GM21717 (cell line): ENCODE measurements at regions not wholly inside any gene's neighbourhood (a gene's known extent, or its start where the extent isn't known, plus 50 kb on each side); places are given as distances from the start of the nearest gene placed in this dataset.

Experiments
- ATAC-seq: cut with Tn5 transposase; IDR thresholded peaks from one replicate; pipeline ENCODE4 v1.9.1; 2021; ENCODE audit warnings: mild to moderate bottlenecking, moderate library complexity; ENCODE audit not compliant: unreplicated experiment

- no peak for ATAC-seq
These were observed 1284.1 kb upstream of the AUTS2 start for GRCh38 chr7:68314208-68314607.

- ATAC-seq = no peak
These were observed 1280.8 kb upstream of the AUTS2 start for GRCh38 chr7:68317476-68317875.

DNA sequence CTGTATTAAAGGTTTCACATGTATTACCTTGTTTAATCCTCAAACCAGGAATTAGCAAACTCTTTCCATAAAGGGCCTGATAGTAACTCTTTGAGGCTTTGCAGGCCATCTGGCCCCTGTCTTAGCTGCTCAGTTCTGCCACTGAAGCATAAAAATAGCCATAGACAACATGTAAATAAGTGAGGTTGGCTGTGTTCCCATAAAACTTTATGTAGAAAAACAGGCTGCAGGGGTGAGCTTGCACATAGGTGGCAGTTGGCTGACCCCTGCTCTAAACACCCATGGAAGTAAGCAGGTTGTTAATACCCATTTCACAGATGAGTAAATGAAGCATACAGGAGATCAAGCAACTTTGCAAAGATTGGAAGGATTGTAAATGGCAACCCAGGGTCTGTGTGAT is 1279.2 kb upstream of the AUTS2 start:
- no peak for ATAC-seq

DNA sequence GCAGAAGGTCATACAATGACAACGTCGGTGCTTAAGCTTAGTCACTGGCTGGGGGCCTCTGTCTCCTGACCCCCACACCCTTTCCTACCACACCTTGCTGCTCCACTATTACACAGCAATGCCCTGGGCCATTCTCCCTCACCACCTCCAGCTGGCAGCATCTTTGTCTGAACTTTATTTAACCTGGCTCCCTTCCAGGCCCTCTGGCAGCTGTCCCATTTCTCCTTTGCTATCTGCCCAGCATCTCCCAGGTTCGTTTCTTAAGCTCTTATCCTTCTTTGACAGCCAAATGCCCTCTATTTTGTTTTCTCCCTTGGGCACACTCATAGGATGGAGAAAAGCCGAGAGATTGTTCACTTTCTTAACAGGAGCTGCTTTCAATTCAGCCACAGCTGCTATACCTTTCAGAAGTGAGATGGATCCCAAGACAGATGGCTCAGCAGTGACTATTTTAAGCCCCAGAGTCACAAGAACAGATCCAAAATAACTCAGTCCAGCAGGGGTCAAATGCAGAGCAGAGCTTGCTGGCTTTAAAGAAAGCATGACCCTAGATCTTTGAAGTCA is 1277.1 kb upstream of the AUTS2 start:
- ATAC-seq = no peak

DNA sequence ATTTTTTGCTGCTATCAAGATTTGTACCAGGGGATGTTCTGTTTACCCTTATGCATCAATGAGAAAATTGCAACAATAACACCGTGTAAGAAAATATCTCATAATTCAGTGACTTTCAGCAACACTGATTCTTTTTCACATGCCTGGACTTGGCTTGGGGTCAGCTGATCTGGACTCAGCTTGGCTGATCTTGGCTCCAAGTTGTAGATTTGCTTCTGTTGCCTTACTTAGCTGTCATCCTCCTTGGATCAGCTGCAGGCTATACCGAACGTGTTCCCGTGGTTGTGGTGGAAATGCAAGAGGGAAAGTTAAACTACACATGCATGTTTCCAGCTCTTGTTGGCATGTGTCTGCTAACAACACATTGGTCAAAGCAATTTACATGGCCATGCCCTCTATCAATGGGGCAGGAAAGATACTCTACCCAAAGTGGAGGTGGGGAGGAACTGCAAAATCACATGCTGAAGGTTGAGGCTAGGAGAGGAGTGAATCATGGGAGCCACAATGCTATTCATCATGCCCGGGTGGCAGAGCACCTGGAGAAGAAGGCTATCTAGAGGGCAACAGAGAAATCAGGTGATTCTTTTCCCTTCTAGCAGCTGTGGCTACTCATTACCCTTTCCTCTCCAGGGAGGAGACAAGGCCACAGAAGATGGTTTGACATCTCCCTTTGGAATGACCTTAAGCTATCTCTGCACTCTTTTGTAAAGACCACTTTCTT is 1276.3 kb upstream of the AUTS2 start:
- ATAC-seq = no peak

- ATAC-seq = no peak
These were observed 1273.7 kb upstream of the AUTS2 start for GRCh38 chr7:68324621-68325020.

DNA sequence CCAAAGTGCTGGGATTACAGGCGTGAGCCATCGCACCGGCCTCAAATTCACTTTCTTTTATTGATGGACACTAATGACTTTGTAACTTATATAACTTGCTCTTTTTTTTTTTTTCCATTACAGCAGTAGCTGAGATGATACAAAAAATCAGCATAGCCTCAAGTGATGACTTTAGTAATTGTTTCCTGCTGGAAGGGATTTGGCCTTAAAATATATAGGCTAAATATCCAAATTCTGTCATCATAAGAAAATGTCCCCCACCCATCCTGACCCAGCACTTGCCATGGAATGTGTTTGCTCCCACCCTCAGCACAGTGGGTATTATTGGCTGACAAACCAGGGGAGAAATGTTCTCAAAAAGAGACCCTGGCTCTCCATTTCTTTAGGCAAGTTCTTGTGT is 1264.1 kb upstream of the AUTS2 start:
- no peak for ATAC-seq

- no peak for ATAC-seq
These were observed 1263.5 kb upstream of the AUTS2 start for GRCh38 chr7:68334636-68335272.

DNA sequence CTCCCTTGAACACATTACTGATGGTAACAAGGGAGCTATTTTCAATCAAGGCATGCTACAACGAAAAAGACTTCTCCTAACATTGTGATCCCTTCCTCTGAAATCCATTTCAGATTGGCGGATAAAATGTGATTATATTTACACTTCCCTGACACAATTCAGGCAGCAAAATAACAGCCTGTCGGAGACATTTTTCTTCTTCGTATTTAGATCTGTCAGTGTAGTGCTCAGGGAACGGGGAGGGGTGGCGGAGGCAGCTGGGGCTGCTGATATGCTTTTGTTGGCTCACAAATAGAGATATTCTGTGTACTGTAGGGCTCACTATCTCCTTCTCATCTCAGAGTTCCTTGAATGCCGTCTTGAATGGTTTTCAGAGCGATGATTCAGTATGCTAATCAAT is 1261.7 kb upstream of the AUTS2 start:
- no peak for ATAC-seq

GRCh38 chr7:68348401-68348800 is 1249.9 kb upstream of the AUTS2 start:
- no peak for ATAC-seq

DNA sequence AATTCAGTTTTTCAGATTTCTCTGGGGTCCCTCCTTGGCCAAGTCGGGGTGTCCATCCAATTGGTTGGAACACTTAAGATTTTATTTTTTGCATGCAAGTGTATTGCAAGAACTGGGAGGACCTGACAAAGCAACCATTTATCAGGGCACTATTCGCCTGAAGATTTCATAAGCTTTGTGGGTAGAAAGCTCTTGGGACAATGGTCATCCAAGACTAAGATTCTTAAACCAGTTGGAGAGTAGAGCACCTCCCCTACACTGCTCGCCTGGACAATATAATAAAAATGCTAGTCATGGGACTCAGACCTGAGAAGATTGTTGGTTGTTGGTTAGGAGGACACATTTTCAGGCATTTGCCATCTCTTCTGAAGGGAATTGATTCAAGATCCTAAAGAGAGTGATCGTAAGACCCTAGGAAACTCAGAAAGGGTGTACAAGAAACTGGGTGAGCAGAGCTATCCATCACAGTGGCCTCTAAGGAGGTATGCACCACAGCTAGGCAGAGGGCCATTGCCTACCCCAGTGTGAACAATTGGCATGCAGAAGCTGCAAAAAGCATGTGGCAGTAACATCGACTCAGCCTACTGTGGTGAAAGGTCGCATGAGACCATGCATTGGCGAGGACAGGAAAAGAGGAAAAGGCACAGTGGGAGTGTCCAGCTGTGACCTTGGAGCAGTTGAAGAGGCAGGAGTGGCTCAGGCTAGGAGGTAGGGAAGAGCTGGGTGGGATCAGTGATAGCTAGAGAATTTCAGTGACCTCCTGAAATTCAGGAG is 1235.3 kb upstream of the AUTS2 start:
- ATAC-seq = no peak

GRCh38 chr7:68364886-68365625 is 1233.2 kb upstream of the AUTS2 start:
- no peak for ATAC-seq

DNA sequence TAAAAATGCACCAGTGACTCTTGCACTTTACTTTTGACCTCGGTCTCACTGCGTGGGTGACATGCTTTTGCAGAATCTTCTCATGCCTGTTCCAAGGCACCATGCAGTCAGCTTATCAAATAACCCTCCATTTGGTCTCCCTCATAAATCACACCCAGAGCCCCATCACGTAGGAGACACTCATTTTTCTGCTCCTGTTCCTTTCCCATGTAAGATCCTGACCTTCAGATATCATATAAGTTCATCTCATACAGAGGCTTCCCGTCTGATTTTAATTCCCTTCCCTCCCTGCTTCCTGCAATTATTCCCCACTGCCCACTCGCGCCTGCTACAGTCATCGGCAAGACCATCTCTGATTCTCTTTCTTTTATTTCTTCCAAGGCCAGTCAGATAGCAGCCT is 1226.3 kb upstream of the AUTS2 start:
- no peak for ATAC-seq

DNA sequence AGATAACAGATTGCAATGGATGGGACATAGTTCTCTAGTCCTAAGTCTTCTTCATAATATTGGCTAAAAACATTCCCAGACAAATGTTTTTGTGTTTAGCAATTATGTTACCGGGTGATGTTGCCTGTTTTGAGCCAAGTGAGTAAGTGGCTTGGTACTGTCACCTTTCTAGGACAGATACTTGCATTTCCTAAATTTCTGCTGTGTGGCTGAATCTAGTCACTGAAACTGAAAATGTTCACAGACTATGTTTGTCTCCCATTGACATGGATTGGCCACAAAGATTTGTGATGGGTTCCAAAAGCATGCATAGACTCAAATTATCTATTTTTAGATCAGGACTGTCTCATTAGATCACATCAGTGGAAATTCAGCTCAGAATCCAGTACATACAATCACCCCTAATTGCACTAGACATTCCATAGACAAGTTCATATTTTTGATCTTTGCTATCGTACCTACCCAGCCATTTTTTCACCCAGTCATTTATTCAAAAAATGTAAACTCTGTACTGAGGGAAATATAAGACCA is 1222.1 kb upstream of the AUTS2 start:
- ATAC-seq = no peak

DNA sequence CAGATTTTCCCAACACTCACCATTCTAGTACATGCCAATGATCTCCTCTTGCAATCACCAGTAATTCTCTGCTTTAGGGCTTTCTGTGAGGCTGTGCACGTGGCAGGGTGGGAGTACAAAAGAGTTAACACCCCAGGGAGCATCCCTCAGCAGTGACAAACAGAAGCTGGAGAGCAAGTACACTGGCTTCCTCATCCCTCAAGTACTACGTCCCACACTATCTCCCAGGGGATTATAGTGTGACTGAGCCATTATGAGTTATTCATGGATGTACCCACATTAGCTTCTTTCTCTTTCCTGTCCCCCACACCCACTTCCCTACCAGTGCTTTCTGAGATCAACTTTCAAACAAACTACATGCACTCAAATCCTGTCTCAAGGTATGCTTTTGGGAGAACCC is 1216.5 kb upstream of the AUTS2 start:
- no peak for ATAC-seq

DNA sequence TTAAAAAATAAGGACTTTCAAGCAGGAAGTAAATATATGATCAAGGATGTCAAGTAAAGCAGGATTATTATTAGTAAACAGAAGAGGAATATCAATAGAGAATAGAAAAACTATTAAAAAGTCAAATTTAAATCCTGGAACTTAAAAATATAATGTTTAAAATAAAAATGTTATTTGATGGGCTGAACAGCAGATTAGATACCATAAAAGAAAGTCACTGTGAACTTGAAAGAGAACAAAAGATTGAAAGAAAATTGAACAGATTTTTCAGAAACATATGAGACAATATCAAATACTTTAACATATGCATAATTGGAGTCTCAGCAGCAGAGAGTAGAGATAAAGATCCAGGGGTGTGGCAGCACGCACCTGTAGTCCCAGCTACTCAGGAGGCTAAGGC is 1213.7 kb upstream of the AUTS2 start:
- ATAC-seq = no peak

- no peak for ATAC-seq
These were observed 1205.2 kb upstream of the AUTS2 start for GRCh38 chr7:68393051-68393450.

- no peak for ATAC-seq
These were observed 1204.1 kb upstream of the AUTS2 start for GRCh38 chr7:68394131-68394530.

GRCh38 chr7:68399991-68400590 is 1198.2 kb upstream of the AUTS2 start:
- ATAC-seq = no peak

GRCh38 chr7:68400783-68401182 is 1197.5 kb upstream of the AUTS2 start:
- ATAC-seq = no peak
